Type B pancreatic cell (in vitro differentiated cells): ENCODE measurements at regions not wholly inside any gene's neighbourhood (a gene's known extent, or its start where the extent isn't known, plus 50 kb on each side); places are given as distances from the start of the nearest gene placed in this dataset.

Experiments used
- DNase-seq: peaks from one replicate; pipeline ENCODE4 v3.0.0; 2021; ENCODE audit warnings: mixed read lengths; ENCODE audit not compliant: unreplicated experiment; ENCODE audit errors: extremely low spot score
- H3K27ac Mint-ChIP-seq: 2 replicates; pipeline ENCODE4 v1.8.0; 2021; ENCODE audit warnings: mild to moderate bottlenecking, mixed read lengths
- H3K27me3 Mint-ChIP-seq: 2 replicates; pipeline ENCODE4 v1.8.0; 2021; ENCODE audit warnings: mixed read lengths
- H3K36me3 Mint-ChIP-seq: 2 replicates; pipeline ENCODE4 v1.8.0; 2021; ENCODE audit warnings: mixed read lengths
- H3K4me1 Mint-ChIP-seq: one replicate; pipeline ENCODE4 v1.8.0; 2021; ENCODE audit warnings: mixed read lengths; ENCODE audit not compliant: unreplicated experiment
- H3K4me3 Mint-ChIP-seq: 2 replicates; pipeline ENCODE4 v1.8.0; 2021; ENCODE audit warnings: mild to moderate bottlenecking, mixed read lengths
- H3K9me3 Mint-ChIP-seq: 2 replicates; pipeline ENCODE4 v1.8.0; 2021; ENCODE audit warnings: mixed read lengths
- TF ChIP-seq, protein P1 (sequence below): fragments of 200-600 bp; sonication (generic); conservative IDR thresholded peaks from 2 replicates; pipeline ENCODE4 v1.5.0; 2021; ENCODE audit warnings: antibody characterized with exemption, mild to moderate bottlenecking

DNA sequence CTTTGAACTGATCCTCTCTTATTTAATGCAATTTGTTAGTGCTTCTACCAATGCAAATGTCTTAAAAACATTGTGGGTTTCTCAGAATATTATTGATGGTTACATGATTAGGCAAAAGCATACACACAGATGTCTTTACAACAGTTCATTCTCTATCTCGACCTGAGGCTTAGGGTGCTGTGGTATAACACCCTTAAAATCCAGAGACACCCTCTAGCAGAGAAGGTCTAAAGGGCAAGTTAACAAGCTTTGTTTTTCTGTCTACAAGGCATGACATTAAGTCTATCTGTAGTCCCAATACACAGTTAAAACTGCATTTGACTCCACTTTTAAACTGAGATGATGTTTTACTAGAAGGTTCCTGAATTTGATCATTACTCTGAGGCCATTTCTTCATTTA lies 518.7 kb upstream of the MEF2C start:
- Mint-ChIP-seq H3K4me3 (no peak overlapping the region), H3K27me3 (no peaks in the 10 kb centered on the region), H3K27ac (no peak overlapping the region), H3K36me3 (no peaks in the 10 kb centered on the region), H3K9me3 (no peaks in the 10 kb centered on the region), H3K4me1 (no peaks in the 10 kb centered on the region)
- no peak for DNase-seq
- TF ChIP-seq, protein P1, sequence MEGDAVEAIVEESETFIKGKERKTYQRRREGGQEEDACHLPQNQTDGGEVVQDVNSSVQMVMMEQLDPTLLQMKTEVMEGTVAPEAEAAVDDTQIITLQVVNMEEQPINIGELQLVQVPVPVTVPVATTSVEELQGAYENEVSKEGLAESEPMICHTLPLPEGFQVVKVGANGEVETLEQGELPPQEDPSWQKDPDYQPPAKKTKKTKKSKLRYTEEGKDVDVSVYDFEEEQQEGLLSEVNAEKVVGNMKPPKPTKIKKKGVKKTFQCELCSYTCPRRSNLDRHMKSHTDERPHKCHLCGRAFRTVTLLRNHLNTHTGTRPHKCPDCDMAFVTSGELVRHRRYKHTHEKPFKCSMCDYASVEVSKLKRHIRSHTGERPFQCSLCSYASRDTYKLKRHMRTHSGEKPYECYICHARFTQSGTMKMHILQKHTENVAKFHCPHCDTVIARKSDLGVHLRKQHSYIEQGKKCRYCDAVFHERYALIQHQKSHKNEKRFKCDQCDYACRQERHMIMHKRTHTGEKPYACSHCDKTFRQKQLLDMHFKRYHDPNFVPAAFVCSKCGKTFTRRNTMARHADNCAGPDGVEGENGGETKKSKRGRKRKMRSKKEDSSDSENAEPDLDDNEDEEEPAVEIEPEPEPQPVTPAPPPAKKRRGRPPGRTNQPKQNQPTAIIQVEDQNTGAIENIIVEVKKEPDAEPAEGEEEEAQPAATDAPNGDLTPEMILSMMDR: no peak

DNA sequence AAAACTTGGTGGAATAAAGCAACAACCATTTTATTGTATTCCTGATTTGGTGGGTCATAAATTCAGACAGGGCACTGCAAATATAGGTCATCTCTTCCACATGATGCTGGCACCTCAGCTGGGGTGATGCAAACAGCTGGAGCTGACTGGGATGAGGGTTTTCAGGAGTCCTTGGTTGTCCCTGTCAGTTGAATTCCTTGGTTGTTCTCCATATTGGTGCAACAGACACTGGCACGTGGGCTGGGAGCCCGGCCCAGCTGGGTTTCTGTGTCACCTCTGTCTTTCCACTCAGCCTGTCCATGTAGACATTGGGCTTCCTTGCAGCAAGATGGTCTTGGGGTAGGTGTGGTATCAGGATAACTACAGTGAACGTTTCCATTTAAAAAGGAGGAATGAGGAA lies 518.0 kb upstream of the MEF2C start:
- Mint-ChIP-seq H3K4me3 (no peak overlapping the region), H3K4me1 (no peaks in the 10 kb centered on the region)
- no peak for DNase-seq

DNA sequence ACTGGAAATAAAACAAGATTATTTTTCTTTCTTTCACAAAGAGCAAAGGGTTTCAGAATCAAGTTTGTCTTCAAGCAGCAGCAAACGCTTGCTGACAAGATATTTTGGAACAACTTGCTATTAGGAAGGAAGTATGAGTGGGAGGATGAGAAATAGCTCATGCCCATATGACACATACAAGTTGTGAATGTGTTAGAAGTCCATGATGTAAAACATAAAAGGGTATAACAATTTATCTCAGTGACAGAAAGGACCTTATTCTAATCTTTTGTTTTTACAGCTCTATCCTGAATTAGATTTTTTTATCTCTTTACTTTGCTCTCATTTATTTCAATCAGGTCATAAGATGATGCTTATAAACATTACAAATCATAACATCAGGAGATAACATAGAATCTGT lies 516.6 kb upstream of the MEF2C start:
- Mint-ChIP-seq H3K36me3 (no peaks in the 10 kb centered on the region), H3K27me3 (no peaks in the 10 kb centered on the region), H3K4me1 (no peaks in the 10 kb centered on the region), H3K27ac (no peak overlapping the region), H3K4me3 (no peak overlapping the region), H3K9me3 (no peaks in the 10 kb centered on the region)
- no peak for DNase-seq
- TF ChIP-seq, protein P1: no peak

More for the DNA sequence above, 518.0 kb upstream of the MEF2C start:
- no peaks in the 10 kb centered on the region for H3K9me3 Mint-ChIP-seq
- no peaks in the 10 kb centered on the region for H3K36me3 Mint-ChIP-seq
- H3K27ac Mint-ChIP-seq: no peak overlapping the region
- H3K27me3 Mint-ChIP-seq: no peaks in the 10 kb centered on the region
- TF ChIP-seq, protein P1: no peak

DNA sequence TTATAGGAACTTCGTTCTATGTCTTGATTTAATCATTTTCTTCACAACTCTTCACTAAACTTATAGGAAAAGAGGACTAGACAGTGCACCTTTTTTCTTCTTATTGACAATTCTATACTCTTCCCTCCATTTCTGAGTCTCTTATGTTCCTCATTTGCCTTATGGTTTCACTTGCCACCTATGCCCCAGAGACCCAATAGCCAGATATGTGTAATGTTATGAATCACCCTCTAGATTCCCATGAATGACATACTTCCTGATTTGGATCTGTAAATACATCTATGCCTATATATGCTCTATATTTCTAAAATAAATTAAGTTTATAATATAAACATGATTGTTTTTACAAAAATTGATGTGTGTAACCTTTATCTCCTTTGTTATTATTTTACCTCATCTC lies 514.1 kb upstream of the MEF2C start:
- no peaks in the 10 kb centered on the region for H3K27me3 Mint-ChIP-seq
- H3K36me3 Mint-ChIP-seq: no peaks in the 10 kb centered on the region
- TF ChIP-seq, protein P1: no peak
- no peak for DNase-seq
- no peaks in the 10 kb centered on the region for H3K4me1 Mint-ChIP-seq
- no peak overlapping the region for H3K4me3 Mint-ChIP-seq
- H3K27ac Mint-ChIP-seq: no peak overlapping the region
- H3K9me3 Mint-ChIP-seq: no peaks in the 10 kb centered on the region

- H3K9me3 Mint-ChIP-seq: no peaks in the 10 kb centered on the region
- H3K27me3 Mint-ChIP-seq: no peaks in the 10 kb centered on the region
- H3K36me3 Mint-ChIP-seq: no peaks in the 10 kb centered on the region
- no peak overlapping the region for H3K27ac Mint-ChIP-seq
- H3K4me3 Mint-ChIP-seq: no peak overlapping the region
- no peaks in the 10 kb centered on the region for H3K4me1 Mint-ChIP-seq
- TF ChIP-seq, protein P1: no peak
- DNase-seq: no peak
Measured at GRCh38 chr5:89396278-89396954, 513.4 kb upstream of the MEF2C start.
